ENCODE measurements at regions not wholly inside any gene's neighbourhood (a gene's known extent, or its start where the extent isn't known, plus 50 kb on each side); places are given as distances from the start of the nearest gene placed in this dataset.

DNA sequence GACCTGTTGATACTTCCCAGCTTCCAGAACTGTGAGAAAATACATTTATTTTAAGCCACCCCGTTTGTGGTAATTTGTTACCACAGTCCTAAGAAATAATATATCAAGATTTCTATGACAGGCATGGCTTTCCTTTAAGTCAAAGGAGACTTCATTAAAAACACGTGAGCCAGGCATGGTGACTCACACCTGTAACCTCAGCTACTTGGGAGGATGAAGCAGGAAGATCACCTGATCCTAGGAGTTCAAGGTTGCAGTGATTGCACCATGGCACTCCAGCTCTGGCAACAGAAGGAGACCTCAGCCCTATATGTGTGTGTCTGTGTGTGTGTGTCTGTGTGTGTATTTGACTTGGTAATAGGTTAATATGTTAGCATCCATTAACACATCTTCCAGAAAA, 69.8 kb upstream of the SCN7A start:
- TF ChIP-seq, protein P1, sequence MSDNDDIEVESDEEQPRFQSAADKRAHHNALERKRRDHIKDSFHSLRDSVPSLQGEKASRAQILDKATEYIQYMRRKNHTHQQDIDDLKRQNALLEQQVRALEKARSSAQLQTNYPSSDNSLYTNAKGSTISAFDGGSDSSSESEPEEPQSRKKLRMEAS (IDR thresholded peaks at IDR 0.05), result no peak
- TF ChIP-seq CEBPB (IDR thresholded peaks at IDR 0.05) (no peak), EGR1 (IDR thresholded peaks at IDR 0.05) (no peak), EP300 (IDR thresholded peaks at IDR 0.05; ENCODE audit: borderline replicate concordance) (no peak)

DNA sequence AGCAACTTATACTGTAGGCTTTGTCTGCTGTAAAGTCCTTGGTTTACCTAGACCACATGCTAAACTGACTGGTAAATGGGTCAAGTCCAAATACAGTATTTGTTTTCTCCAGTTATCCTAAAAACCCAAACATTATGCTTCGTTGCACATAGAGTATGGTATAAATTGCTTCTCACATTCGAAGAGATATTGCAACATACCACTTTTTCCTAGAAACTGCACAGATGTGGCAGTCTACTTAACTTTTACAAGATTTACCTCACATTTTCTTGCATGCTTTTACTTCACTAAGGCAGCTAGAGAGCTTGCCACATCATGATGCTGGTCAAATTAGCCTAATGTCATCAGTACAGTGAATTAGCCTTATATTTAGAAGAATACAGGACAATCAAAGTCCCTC, 66.0 kb upstream of the SCN7A start:
- TF ChIP-seq FOXM1 (IDR thresholded peaks at IDR 0.05; ENCODE audit: borderline replicate concordance, low read depth), result no peak
- TF ChIP-seq CEBPB (IDR thresholded peaks at IDR 0.05), result no peak
- TF ChIP-seq TCF12 (IDR thresholded peaks at IDR 0.05; ENCODE audit: low read depth), result no peak
- no peak for TF ChIP-seq YY1 (IDR thresholded peaks at IDR 0.05; ENCODE audit: low read depth)
- TF ChIP-seq RAD21 (IDR thresholded peaks at IDR 0.05; ENCODE audit: low read depth), result no peak
- TF ChIP-seq TEAD4 (IDR thresholded peaks at IDR 0.05), result no peak

DNA sequence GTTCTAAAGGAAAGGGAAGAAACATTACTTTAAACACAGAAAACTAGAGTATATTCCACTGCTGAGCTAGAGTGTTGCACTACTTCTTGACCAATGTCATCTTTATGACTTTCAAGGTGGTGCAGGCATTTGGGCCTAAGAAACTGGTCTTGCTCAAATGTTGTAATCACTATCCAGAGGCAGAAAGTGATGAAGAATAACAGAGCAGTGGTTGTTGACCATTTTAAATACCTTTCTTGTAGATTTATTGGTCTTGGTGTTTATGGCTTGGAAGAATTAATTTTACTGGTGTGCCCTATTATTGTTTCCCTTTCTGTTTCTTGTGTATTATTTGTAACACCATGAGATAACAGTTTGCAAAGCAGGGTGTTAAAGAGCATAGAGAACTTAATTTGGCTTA, 56.9 kb upstream of the SCN7A start:
- TF ChIP-seq TCF12 (IDR thresholded peaks at IDR 0.05; ENCODE audit: low read depth) (no peak), EP300 (IDR thresholded peaks at IDR 0.05; ENCODE audit: borderline replicate concordance) (no peak), YY1 (IDR thresholded peaks at IDR 0.05; ENCODE audit: low read depth) (no peak), TAF1 (IDR thresholded peaks at IDR 0.05; ENCODE audit: low read depth) (no peak), RAD21 (IDR thresholded peaks at IDR 0.05; ENCODE audit: low read depth) (no peak)

DNA sequence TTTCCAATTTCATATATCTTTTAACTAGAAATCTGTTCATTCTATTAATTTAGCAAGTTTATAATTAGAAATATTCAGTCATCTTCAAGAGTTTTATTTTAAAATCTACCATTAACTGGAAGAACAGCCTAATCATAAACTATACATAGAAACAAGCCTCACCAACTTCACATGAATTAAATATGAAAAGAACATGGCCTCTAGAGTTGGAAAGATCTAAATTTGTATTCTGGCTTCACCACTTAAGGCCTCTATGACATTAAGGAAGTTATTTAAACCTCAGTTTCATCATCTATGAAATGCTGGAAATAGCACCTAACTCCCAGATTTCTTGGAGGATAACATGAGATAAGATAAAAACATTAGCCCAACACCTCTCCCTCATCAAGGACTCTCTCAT, 51.4 kb upstream of the SCN7A start:
- TF ChIP-seq CEBPB (IDR thresholded peaks at IDR 0.05) (no peak), FOXM1 (IDR thresholded peaks at IDR 0.05; ENCODE audit: borderline replicate concordance, low read depth) (no peak), RAD21 (IDR thresholded peaks at IDR 0.05; ENCODE audit: low read depth) (no peak), EGR1 (IDR thresholded peaks at IDR 0.05) (no peak), ZBTB7A (IDR thresholded peaks at IDR 0.05; ENCODE audit: low read depth) (no peak), TAF1 (IDR thresholded peaks at IDR 0.05; ENCODE audit: low read depth) (no peak), TCF12 (IDR thresholded peaks at IDR 0.05; ENCODE audit: low read depth) (no peak), TEAD4 (IDR thresholded peaks at IDR 0.05) (no peak), NFIC (IDR thresholded peaks at IDR 0.05) (no peak), EP300 (IDR thresholded peaks at IDR 0.05; ENCODE audit: borderline replicate concordance) (no peak), YY1 (IDR thresholded peaks at IDR 0.05; ENCODE audit: low read depth) (no peak), CREB1 (IDR thresholded peaks at IDR 0.05; ENCODE audit: low read depth) (no peak)
- TF ChIP-seq, protein P2, sequence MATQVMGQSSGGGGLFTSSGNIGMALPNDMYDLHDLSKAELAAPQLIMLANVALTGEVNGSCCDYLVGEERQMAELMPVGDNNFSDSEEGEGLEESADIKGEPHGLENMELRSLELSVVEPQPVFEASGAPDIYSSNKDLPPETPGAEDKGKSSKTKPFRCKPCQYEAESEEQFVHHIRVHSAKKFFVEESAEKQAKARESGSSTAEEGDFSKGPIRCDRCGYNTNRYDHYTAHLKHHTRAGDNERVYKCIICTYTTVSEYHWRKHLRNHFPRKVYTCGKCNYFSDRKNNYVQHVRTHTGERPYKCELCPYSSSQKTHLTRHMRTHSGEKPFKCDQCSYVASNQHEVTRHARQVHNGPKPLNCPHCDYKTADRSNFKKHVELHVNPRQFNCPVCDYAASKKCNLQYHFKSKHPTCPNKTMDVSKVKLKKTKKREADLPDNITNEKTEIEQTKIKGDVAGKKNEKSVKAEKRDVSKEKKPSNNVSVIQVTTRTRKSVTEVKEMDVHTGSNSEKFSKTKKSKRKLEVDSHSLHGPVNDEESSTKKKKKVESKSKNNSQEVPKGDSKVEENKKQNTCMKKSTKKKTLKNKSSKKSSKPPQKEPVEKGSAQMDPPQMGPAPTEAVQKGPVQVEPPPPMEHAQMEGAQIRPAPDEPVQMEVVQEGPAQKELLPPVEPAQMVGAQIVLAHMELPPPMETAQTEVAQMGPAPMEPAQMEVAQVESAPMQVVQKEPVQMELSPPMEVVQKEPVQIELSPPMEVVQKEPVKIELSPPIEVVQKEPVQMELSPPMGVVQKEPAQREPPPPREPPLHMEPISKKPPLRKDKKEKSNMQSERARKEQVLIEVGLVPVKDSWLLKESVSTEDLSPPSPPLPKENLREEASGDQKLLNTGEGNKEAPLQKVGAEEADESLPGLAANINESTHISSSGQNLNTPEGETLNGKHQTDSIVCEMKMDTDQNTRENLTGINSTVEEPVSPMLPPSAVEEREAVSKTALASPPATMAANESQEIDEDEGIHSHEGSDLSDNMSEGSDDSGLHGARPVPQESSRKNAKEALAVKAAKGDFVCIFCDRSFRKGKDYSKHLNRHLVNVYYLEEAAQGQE (IDR thresholded peaks at IDR 0.05; ENCODE audit: low read depth), result no peak
- TF ChIP-seq, protein P3, sequence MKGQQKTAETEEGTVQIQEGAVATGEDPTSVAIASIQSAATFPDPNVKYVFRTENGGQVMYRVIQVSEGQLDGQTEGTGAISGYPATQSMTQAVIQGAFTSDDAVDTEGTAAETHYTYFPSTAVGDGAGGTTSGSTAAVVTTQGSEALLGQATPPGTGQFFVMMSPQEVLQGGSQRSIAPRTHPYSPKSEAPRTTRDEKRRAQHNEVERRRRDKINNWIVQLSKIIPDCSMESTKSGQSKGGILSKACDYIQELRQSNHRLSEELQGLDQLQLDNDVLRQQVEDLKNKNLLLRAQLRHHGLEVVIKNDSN (IDR thresholded peaks at IDR 0.05), result no peak
- TF ChIP-seq, protein P1 (IDR thresholded peaks at IDR 0.05), result no peak

Measured in Ishikawa (cell line).